NCI-H2107 treated with DMSO at 0.1 percent for 48 hours (cell line): ENCODE measurements at regions not wholly inside any gene's neighbourhood (a gene's known extent, or its start where the extent isn't known, plus 50 kb on each side); places are given as distances from the start of the nearest gene placed in this dataset.
"Not testable (repeated sequence)": the region's sequence is repeated elsewhere in the genome, so short reads cannot be mapped to it uniquely, and the experiment has no call there.

Source experiments
- DNase-seq: peaks from one replicate; lab custom pipeline; 2025; ENCODE audit not compliant: unreplicated experiment; lab: John Stamatoyannopoulos, UW

DNA sequence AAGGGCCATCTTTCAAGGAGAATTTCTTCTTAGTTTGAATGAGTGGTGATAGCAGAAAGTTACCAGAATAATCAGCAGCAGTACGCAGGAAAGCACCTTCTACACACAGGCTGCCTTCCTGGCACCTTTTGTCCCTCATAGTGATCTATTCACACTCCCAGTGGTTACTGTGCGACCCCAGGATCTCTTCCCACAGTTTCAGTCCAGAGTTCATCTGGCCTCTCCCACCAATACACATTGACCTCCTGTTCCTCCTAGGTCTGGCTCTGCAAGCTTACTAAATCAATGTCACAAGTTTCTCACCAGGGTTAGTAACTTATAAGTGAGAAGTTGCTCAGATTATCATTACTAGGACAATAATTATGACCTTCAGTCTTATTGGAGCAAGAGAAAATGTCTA, 99.1 kb upstream of the PIK3R1 start:
- no peak for DNase-seq

DNA sequence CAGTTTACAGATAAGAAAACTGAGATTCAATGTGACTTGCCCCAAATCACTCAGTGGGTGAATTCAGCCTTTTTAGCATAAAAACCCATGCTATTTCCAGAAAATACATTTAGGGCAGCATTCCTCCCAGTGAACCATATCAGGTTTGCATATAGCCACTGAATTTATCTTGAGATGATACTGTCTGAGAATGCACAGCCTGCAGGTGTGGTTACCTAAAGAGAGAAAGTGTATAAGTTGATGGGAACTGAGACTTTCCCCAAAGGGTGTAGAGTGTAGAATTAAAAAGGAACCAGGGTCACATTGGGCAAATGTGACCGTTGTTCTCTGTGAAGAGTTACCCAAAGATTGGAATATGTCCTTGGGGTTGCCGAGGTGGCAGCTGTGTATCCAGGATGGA, 100.0 kb upstream of the PIK3R1 start:
- DNase-seq = no peak

GRCh38 chr5:68114378-68115040, 101.0 kb upstream of the PIK3R1 start:
- no peak for DNase-seq

DNA sequence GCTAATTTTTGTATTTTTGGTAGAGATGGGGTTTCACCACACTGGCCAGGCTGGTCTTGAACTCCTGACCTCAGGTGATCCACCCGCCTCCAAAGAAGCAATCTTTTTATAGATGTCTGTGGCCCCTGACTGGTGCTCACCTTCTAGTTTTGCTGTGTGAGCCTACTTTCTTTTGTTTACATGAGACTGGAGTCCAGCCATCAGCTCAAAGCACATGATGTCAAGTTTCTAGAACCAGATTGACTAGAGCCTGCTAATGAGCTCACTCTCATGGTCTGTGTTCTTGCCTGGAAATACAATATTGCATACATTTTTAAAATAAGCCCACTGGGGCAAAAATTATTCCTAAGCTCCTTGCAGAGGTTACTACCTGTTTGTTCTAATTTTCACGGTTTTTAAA, 102.9 kb upstream of the PIK3R1 start:
- DNase-seq = no peak

DNA sequence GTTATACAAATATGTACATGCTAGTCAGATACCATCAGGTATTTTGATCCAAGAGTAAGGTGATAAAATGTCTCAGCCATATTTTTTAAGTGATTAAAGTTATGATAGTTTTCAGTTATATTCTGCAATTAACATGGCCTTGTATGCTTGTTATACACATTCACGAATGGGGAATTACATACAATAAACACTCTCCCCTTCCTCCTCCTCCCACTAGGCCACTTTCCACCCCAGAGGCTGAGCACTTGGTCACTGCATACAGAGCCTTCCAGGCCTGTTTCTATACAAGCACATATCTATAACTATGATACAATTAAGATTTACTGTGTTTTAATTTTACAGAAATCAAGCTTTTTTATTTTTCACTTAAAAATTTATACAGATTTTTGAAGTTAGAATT, 104.7 kb upstream of the PIK3R1 start:
- no peak for DNase-seq

- no peak for DNase-seq
Measured at GRCh38 chr5:68110264-68110663, 105.3 kb upstream of the PIK3R1 start.

- DNase-seq = not testable (repeated sequence)
Measured at GRCh38 chr5:68104217-68104616, 111.3 kb upstream of the PIK3R1 start.

DNA sequence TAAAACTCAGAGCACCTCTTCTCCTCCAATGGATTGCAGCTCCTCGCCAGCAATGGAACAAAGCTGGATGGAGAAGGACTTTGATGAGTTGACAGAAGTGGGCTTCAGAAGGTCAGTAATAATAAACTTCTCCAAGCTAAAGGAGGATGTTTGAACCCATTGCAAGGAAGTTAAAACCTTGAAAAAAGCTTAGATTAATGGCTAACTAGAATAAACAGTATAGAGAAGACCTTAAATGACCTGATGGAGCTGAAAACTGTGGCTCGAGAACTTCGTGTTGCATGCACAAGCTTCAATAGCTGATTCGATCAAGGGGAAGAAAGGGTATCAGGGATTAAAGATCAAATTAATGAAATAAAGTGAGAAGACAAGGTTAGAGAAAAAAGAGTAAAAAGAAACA, 112.3 kb upstream of the PIK3R1 start:
- DNase-seq = not testable (repeated sequence)

DNA sequence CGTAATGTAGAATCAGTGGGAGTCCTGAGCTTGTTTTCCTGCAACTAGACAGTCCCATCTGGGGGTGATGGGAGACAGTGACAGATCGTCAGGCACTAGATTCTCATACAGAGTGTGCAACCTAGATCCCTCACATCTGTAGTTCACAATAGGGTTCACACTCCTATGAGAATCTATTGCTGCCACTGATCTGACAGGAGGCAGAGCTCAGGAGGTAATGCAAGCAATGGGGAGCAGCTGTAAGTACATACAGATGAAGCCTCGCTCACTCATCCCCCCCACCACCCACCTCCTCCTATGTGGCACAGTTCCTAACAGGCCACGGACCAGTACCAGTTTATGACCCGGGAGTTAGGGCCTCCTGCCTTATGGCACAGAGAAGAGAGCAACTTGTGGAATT, 116.2 kb upstream of the PIK3R1 start:
- no peak for DNase-seq

GRCh38 chr5:68093455-68094159, 121.9 kb upstream of the PIK3R1 start:
- DNase-seq = no peak

DNA sequence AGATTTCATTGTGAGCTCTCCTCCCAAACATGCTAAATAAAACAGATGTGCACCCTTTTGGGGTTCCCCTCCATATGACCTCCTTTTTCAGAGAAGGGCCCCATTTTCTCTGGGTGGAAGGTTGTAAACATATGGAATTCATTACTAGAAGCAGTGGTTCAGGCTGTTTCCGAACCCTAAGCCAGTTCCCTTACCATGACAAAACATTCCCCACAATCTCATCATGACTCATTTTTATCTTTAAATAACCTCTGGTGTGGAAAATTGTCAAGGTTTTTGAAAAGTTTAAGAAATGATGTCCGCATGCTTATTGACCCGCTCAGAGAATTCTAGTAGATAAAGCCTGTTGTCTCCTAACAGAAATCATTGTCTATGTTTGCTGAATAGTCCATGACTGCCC, 127.3 kb upstream of the PIK3R1 start:
- no peak for DNase-seq

GRCh38 chr5:68087866-68088265, 127.7 kb upstream of the PIK3R1 start:
- no peak for DNase-seq

GRCh38 chr5:68086857-68087256, 128.7 kb upstream of the PIK3R1 start:
- DNase-seq = no peak

DNA sequence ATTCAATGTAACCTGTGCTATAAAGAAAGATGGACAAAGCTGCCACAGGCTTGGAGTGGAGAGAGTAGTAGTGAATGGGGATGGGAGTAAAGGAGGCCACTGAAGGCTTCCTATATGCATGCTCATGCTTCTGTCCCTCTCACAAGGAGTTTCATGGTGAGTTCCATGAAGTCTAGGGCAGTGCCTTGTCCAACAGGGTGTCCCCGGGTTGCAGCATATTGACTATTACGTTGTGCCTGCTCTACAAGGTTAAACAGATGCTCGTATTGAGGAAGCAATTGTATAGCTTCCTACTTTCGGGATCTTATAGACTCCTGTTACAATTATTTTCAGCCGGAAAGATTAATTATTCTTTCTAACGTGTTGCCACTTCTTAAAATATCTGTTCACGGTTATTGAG, 129.1 kb upstream of the PIK3R1 start:
- no peak for DNase-seq

GRCh38 chr5:68084396-68084795, 131.2 kb upstream of the PIK3R1 start:
- no peak for DNase-seq

GRCh38 chr5:68080282-68081050, 135.1 kb upstream of the PIK3R1 start:
- no peak for DNase-seq

DNA sequence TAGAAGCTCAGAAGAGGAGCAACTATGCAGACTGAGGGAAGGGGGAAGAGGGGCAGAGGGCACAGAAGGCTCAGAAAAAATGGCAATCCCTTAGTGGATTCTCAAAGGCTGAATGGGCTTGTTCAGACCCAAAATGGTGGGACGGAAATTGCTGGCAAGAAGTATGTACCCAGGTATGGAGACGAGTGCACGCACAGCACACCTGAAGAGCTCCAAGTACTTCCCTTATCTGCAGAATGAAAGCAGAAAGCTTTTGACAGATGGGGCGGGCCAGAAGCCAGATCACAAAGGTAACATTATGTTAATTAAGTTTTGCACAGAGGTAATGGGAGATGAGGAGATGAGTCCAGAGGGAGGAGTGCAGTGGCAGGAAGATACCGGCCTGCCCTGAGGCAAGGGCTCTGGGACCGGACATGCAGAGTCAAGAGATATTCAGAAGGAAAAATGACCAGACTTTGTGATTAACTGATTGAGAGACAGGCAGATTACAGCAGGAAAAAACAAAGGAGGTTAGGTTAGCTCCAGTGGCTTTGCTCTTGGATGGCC, 138.1 kb upstream of the PIK3R1 start:
- DNase-seq = no peak

GRCh38 chr5:68074633-68075032, 140.9 kb upstream of the PIK3R1 start:
- DNase-seq = no peak

GRCh38 chr5:68074048-68074632, 141.4 kb upstream of the PIK3R1 start:
- DNase-seq = no peak

DNA sequence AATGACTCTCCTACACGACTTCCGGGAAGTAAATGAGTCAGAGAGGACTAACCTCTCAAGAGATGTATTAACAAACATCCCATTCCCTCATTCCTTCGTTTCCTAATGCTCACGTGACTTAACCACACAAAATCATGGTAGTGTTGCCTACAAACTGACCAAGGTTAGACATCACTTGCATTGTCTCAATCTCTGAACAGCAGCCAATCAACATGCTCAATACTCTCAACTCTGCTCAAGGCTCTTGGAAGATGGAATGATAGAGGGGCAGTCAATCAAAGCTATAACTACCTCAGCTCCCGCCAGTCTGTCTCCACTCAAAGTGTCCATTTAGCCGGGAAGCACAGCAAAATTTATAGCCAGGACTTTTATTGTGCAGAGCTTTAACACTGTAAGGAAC, 143.8 kb upstream of the PIK3R1 start:
- DNase-seq = no peak

DNA sequence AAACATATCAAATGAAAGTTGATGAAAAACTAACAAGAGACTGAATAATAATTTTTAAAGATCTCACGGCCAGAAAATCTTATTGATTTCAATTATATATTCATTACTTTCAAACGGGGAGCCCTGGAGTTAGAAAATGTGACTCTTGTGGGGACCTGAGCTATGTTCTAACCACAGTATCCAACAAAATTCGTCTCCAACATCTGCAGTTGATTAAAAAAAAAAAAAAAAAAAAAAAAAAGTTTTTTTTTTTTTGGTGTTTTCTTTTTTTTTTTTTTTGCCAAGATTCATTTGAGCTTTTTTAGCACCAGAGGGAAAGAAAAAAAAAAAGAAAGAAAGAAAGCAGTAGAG, 144.3 kb upstream of the PIK3R1 start:
- no peak for DNase-seq
